CD4-positive, alpha-beta T cell treated with Interleukin-1 beta for 1 hour (primary cell): ENCODE measurements at regions not wholly inside any gene's neighbourhood (a gene's known extent, or its start where the extent isn't known, plus 50 kb on each side); places are given as distances from the start of the nearest gene placed in this dataset.
"Not testable (repeated sequence)": the region's sequence is repeated elsewhere in the genome, so short reads cannot be mapped to it uniquely, and the experiment has no call there.

Source experiments
- DNase-seq, 2 donors: peaks; one replicate each; pipeline ENCODE4 v3.0.0-alpha.2; 2020 to 2022

DNA sequence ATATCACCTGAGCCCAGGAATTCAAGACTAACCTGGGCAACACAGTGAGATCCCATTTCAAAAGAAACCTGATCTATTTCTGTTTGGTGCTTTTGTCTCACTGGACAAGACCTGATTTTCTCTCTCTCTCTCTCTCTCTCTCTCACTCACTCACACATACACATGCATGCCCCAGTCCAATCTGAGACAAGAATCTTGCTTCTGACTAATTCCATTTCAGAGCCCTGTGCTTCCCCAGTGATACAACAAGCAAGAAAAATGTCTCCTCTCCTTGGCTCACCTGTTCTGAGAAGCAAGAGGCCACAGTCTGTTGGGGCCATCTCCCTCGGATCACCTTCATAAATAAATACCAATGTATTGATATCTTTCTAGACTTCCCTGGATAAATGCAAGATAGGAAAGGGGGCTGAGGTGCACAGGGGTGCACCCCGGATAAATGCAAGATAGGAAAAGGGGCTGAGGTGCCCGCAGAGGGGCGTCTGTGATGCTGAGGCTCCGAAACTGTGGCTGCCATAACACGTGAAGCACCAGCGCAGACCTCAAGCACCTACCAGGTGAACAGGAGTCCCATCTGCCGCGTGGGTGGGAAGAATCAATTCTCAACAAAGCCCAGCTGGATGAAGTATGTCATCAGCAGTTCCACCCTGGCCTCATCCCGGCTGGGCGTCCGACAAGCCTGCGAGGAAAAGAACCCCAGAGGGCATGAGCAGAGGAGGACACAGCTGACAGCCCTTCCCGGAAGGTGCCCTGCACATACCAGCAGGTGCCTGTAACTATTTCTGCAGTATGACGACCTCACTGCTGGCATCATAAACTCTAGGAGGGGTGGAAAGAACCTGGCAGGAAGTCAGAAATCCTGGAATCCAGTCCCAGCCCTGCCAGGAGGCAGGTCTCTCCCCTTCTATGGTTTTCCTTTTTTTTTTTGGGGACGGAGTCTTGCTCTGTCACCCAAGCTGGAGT is 280.0 kb downstream of the GOLGA6L6 start:
- not testable (repeated sequence) for DNase-seq

DNA sequence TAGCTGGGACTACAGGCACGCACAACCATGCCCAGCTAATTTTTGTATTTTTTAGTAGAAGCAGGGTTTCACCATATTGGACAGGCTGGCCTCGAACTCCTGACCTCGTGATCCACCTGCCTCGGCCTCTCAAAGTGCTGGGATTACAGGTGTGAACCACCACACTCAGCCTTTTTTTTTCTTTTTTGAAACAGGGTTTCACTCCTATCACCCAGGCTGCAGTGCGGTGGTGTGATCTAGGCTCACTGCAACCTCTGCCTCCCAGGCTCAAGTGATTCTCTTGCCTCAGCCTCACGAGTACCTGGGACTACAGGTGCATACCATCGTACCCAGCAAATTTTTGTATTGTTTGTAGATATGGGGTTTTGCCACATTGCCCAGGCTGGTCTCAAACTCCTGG is 280.9 kb downstream of the GOLGA6L6 start:
- DNase-seq = not testable (repeated sequence)

DNA sequence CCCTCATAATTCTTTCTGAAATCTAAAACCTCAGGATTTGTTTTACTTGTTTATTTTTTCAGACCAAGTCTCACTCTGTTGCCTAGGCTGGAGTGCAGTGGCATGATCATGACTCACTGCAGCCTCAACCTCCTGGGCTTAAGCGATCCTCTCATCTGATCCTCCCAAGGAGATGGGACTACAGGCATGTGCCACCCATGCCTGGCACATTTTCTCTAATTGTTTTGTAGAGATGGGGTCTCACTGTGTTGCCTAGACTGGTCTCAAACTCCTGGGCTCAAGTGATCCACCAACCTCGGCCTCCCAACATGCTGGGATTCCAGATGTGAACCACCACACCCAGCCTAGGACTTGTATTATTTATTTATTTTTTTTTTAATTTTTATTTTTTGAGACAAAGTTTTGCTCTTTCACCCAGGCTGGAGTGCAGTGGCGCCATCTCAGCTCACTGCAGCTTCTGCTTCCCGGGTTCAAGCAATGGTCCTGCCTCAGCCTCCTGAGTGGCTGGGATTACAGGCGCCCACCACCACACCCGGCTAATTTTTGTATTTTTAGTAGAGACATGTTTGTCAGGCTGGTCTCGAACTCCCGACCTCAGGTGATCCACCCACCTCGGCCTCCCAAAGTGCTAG is 281.9 kb downstream of the GOLGA6L6 start:
- not testable (repeated sequence) for DNase-seq

DNA sequence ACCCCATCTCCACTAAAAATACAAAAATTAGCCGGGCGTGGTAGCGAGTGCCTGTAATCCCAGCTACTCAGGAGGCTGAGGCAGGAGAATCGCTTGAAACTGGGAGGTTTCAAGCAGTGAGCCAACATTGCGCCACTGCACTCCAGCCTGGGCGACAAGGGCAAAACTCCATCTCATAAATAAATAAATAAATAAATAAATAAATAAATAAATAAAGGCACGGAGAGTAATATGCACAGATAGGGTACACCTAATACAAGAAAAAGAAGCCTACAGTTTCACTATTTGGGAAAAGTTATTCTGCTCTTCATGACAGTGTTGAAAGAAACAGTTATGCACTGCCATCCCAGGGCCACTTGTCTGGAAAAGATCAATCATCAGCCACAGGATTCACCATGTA is 285.2 kb downstream of the GOLGA6L6 start:
- not testable (repeated sequence) for DNase-seq

DNA sequence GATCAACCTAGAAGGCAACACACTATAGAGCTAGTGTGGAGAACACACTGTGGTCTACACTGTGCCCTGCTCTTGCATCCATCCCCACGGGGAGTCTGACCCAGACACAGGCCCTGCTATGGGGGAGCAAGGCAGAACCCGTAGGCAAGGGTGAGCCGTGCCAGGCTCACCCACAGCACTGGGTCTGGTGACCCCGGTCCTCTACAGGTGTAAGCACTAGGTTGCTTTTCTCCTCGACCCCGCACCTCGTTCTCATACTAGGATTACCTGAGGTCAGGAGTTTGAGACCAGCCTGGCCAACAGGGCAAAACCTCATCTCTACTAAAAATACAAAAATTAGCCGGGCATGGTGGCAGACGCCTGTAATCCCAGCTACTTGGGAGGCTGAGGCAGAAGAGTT is 286.0 kb downstream of the GOLGA6L6 start:
- DNase-seq = not testable (repeated sequence)

DNA sequence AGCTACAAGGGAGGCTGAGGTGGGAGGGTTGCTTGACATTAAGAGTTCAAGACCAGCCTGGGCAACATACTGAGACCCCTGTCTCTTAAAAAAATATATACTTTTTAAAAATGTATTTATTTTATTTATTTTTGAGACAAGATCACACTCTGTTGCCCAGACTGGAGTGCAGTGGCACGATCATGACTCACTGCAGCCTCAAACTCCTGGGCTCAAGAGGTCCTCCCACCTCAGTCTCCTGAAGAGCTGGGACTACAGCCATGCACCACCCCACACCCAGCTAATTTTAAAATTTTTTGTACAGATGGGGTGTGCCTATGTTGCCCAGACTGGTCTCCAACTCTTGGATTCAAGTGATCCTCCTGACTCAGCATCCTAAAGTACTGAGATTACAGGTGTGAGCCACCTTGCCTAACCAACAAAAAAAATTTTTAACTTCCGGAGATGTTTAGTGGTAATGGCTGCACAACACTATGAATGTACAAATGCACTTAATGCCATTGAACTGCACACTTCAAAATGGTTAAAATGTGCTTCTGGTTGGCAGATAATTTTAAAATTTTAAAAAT is 288.5 kb downstream of the GOLGA6L6 start:
- not testable (repeated sequence) for DNase-seq

DNA sequence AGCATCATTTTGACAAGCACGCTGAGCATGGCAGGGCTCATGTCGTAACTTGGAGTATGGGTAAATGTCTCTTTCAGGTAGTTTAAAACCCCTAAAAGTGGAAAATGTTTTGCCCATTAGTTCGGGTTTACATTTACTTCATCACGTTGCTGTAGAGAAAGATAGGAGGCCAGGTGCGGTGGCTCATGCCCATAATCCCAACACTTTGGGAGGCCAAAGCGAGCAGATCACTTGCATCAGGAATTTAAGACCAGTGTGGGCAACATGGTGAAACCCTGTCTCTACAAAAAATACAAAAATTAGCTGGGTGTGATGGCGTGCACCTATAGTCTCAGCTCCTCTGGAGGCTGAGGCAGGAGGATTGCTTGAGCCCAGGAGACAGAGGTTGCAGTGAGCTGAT is 289.6 kb downstream of the GOLGA6L6 start:
- not testable (repeated sequence) for DNase-seq

DNA sequence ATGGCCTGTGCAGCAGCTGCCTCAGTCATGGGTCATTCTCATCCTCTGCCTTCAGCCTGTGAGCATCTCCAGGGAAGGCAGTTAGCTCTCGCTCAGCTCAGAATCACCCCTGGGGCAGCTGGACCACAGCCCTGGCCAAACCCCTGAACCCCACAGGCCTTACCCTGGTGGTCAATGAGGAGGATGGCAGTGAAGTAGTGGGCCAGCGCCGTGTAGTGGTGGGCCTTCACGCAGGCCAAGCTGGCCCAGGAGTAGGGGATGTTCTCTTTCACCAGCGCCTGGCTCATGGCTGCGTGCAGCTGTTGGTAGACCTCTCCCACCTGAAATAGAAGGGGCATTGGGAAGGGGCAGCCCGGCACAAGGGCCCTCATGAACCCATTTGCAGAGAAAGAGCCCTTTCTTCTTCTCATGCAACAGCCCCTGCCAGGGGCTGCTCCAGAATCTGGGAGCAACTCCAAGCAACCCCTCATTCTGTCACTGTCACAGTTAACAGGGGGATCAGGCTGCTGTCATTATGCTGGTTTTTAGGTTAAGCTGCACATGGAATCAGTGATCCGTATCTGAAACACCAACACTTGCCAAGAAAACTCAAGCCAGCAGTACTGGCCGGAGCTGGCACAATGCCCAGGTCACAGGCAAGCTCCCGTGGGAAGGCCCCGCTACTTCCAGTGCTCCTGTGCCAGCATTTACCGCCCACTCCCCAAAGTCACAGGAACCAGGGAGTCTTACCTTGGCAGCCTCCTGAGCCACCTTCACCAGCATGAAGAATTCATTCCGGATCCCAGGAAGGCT is 290.2 kb downstream of the GOLGA6L6 start:
- not testable (repeated sequence) for DNase-seq

DNA sequence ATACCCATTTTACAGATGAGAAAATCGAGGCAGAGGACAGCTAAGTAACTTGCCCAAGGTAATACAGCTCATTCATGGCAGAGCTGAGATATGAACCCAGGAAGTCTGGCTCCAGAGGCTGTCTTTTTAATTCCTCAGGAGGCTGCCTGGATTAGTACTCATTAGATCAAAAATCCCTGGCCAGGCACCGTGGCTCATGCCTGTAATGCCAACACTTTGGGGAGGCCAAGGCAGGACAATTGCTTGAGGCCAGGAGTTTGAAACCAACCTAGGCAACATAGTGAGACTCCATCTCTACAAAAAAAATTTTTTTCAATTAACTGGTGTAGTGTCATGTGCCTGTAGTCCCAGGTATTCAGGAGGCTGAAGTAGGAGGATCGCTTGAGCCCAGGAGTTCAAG is 291.4 kb downstream of the GOLGA6L6 start:
- not testable (repeated sequence) for DNase-seq

DNA sequence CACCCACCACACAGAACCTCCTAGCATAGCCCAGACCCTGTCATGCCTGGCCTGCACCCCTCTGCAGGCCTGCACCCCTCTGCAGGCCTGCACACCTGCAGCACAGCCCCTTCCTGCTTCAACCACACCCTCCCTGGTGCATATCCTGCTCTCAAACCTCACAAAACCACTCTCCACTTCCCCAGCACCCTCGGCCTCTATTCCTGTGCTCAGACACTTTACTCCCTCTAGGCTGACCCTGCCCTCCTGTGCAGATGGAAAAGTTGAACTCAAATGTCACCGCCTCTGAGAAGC is 292.0 kb downstream of the GOLGA6L6 start:
- DNase-seq = not testable (repeated sequence)

DNA sequence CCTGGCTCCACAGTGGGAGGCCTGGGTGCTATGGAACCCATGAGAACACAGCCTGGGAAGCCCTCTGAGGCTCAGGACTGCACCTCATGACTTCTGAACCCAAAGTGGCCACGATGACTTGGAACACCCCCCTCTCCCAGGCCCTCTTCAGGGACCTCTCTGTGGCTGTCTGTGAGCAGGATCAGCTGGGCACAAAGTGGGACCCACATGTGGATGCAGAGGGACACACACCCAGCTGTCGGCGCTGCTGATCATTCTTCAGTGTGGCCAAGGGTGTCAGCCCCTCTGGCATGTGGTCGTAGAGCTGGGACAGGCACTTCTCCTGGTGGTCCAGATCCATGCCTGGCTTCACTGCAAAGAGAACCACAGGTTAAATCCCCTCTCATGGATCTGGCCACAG is 293.2 kb downstream of the GOLGA6L6 start:
- DNase-seq = not testable (repeated sequence)

DNA sequence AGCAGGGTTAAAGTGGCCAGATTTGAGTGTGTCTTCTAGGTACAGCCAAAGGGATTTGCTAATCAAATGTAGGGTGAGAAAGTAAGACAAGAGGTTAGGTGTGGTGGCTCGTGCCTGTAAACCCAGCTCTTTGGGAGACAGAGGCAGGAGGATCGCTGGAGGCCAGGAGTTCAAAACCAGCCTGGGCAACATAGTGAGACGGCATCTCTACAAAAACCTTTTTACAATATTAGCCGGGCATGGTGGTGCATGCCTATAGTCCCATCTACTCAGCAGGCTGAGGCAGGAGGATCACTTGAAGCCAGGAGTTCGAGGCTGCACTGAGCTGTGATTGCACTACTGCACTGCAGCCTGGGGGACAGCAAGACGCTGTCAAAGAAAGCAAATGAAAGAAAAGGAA is 294.5 kb downstream of the GOLGA6L6 start:
- DNase-seq = not testable (repeated sequence)

DNA sequence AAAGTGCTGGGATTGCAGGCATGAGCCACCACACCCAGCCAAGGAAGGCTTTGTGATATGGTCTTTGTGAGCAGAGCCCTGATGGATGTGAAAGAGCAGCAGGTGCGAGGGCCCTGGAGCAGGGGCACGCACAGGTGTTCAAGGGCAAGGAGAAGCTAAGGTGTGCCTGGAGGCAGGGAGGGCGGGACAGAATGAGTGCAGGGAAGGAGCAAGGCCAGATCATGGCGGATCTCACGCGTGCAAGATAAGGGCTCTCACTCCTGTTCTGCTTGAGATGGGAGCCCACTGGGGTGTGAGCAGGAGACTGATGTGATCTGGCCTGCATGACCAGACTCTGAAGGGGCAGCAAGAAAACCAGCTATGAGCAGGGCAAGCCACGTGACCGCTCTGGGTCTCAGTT is 295.0 kb downstream of the GOLGA6L6 start:
- not testable (repeated sequence) for DNase-seq

DNA sequence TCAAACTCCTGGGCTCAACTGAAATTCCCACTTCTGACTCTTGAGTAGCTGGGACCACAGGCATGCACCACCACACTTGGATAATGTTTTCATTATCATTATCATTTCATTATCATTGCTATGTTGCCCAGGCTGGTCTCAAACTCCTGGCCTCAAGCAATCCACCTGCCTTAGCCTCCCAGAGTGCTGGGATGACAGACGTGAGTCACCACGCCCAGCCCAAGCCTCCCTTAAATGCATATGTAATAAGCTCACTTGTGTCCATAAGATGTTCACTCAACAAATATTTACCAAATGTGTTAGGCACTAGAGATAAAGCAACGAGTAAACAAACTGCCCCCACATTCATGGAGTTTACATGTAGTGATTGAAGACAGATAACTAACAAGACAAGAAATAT is 295.7 kb downstream of the GOLGA6L6 start:
- not testable (repeated sequence) for DNase-seq

DNA sequence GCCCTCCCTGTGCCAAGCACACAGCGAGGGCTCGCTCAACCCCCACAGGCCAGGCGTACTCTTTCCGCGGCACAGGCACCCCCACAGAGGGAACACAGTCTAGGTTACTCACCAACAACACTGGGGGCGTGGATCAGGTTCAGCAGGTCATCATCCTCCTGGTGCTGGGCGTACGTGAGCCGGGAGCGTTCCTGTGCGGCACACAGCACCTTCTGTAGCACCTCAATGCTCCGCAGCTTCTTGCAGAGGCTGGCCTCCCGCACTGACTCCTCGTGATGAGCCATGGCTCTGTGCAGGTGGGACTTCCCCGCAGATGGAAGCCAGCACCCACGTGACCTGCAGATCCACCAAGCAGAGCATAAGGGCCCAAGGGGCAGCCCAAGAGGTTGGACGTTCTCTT is 296.8 kb downstream of the GOLGA6L6 start:
- not testable (repeated sequence) for DNase-seq

DNA sequence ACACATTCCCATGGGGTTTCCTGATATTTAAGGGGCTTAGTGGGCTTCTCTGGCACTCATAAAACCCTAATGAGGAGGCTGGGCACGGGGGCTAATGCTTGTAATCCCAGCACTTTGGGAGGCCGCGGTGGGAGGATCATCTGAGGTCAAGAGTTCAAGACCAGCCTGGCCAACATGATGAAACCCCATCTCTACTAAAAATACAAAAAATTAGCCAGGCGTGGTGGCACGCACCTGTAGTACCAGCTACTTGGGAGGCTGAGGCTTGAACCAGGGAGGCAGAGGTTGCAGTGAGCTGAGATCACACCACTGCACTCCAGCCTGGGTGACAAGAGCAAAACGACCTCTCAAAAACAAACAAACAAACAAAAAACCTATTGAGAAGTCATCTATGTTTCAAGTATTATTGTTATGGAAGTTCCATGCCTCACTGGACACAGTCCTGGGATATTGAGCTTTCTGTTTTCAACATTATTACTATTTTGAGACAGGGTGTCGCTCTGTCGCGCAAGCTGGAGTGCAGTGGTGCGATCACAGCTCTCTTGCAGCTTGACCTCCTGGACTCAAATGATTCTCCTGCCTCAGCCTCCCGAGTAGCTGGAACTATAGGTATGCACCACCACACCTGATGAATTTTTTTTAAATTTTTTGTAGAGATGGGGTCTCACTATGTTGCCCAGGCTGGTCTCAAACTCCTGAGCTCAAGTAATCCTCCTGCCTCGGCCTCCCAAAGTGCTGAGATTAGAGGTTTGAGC is 297.9 kb downstream of the GOLGA6L6 start:
- not testable (repeated sequence) for DNase-seq

DNA sequence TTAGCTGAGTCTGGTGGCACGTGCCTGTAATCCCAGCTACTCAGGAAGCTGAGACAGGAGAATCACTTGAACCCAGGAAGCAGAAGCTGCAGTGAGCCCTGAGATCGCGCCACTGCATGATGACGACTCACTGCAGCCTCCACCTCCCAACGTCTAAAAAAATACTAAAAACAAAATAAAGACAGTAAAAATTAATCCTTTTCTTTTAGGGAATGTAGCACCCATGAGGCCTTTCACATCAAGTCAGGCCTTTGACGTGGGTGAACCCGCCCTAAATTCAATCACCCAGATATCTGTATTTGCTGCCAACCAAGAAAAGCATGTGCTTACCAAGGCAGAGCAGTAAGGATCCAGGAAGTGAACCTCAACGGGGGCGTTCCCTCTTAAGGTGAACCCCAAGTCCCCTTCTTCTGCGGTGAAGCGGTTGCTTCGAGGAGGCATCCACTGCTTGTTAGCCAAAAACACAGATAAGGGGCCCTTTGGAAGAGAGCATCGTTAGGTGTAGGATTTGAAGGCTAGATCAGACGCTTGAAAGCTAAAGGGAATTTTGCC is 301.2 kb downstream of the GOLGA6L6 start:
- not testable (repeated sequence) for DNase-seq

DNA sequence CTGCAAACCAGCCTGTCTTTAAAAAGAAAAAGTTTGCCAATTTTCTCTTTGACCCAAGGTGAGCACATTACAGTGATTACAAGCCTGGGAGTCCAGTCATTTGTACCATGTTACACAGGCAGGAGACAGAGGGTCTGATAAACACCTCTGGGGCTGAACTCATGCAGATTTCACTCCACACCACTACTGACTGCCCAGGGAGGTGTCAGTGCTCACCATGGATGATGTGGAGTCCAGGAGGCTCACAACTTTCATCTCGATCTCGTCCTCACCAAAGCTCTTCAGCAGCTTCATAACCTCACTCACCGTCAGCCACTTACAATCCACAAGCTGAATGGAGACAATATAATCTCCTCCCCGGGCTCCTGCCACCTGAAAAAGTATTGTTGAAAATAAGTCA is 302.4 kb downstream of the GOLGA6L6 start:
- DNase-seq = not testable (repeated sequence)

DNA sequence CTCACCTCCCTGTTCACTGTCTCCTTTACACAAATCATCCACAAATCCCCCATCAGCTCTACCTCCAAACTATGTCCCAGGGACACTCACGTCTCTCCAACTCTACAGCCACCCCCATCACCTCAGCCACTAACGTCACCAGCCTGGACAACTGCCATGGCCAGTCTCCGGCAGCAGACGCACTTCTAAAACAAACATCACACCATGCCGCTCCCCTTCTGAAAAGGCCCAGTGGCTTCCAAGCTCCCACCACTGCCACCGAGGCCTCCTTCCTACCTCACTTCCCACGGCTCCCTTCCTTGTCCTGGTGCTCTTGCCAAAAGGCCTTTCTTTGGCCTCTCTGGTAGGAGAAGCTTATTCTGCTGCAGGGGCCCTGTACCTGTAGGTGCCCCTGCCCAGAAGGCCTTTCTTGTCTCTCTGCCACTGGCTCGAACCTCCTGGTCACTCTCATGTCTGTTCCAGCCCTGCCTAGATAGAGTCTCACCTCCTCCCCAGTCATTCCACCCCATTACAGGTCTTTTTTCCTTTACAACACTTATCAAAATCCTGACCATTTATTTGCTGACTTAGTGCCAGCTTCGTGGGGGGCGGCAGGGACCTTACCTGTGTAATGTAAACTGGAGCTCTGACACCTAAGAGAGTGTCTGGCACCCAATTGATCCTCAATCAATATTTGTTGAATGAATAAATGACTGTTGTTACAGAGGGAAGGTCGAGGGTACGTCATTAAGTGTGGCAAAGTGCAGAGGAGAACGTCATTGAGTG is 304.2 kb downstream of the GOLGA6L6 start:
- DNase-seq = not testable (repeated sequence)

DNA sequence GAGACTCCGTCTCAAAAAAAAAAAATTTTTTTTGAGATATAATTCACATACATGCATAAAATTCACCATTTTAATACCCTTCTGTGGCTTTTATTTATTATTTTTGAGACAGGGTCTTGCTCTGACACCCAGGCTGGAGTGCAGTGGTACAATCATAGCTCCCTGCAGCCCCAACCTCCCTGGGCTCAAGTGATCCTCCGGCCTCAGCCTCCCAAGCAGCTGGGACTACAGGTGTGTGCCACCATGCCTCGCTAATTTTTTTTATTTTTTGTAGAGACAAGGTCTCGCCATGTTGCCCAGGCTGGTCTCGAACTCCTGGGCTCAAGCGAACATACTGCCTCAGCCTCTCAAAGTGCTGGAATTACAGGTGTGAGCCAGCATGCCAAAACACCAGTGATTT is 305.9 kb downstream of the GOLGA6L6 start:
- DNase-seq = not testable (repeated sequence)

DNA sequence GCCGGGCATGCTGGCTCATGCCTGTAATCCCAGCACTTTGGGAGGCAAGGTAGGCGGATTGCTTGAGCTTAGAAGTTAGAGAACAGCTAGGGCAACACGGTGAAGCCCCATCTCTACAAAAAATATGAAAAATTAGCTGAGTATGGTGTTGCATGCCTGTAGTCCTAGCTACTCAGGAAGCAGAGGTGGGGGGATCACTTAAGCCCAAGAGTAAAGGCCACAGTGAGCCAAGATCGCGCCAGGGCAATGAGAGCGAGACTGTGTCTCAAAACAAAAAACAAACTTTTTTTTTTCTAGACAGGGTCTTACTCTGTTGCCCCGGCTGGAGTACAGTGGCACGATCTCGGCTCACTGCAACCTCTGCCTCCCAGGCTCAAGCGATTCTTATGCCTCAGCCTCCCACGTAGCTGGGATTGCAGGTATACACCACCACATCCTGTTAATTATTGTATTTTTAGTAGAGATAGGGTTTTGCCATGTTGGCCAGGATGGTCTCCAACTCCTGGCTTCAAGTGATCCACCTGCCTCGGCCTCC is 307.5 kb downstream of the GOLGA6L6 start:
- DNase-seq = not testable (repeated sequence)
